NCI-H2227 treated with DMSO at 0.1 percent for 48 hours (cell line): ENCODE measurements at regions not wholly inside any gene's neighbourhood (a gene's known extent, or its start where the extent isn't known, plus 50 kb on each side); places are given as distances from the start of the nearest gene placed in this dataset.
"Not testable (repeated sequence)": the region's sequence is repeated elsewhere in the genome, so short reads cannot be mapped to it uniquely, and the experiment has no call there.

Experiments used
- DNase-seq: peaks from one replicate; lab custom pipeline; 2025; lab: John Stamatoyannopoulos, UW

DNA sequence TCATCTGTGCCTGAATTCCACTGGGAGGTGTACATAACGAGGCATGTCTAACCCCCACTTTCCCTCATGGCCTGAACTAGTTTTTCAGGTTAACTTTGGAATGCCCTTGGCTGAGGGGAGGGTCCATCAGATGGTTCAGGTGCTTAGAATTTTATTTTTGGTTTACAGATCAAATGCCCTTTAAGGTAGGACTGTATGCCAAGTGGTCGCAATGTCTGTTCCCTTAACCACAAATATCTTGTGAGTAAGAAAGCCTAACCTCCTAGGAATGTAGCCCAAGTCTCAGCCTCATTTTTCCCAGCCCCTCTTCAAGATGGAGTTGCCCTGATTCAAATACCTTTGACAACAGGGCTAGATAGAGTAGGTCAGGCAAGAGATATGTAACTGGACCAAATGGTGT lies 78.4 kb downstream of the RNASET2 start:
- DNase-seq = no peak

DNA sequence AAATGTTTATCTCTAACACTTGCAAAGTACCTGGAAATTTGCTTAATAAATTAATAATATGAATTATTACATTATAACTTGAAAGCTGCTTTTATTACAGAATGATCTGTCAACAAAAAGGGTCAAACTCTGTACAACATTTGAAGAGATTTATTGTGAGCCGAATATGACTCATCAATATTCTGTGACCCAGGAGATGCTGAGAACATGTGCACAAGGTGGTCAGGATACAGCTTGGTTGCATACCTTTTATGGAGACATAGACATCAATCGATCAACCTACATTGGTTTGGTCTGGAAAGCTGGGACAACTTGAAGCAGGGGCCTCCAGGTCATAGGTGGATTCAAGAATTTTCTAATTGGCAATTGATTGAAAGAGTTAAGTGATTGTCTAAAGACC lies 79.0 kb downstream of the RNASET2 start:
- DNase-seq = no peak

DNA sequence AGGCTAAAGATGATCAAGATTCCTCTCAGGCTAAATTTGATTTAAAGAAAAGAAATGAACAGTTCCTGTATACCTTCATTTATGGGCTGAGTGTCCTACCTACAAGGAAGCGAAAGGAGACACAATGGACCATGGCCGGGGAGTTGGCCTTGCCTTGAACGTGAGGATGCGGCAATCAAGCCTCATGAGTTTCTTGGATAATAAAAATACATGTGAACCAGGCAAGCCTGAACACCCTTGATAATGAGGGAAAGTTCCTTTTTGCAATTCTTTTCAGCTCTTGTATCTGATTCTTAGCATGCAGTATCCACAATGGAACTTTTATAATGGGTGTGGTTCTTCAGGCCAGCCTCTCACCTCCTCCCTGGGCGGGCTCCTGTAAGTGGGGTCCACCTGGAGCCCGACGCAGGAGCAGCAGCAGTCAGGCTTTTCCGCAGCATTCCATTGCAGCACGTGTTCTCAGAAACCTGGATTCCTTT lies 83.8 kb downstream of the RNASET2 start:
- DNase-seq = no peak

DNA sequence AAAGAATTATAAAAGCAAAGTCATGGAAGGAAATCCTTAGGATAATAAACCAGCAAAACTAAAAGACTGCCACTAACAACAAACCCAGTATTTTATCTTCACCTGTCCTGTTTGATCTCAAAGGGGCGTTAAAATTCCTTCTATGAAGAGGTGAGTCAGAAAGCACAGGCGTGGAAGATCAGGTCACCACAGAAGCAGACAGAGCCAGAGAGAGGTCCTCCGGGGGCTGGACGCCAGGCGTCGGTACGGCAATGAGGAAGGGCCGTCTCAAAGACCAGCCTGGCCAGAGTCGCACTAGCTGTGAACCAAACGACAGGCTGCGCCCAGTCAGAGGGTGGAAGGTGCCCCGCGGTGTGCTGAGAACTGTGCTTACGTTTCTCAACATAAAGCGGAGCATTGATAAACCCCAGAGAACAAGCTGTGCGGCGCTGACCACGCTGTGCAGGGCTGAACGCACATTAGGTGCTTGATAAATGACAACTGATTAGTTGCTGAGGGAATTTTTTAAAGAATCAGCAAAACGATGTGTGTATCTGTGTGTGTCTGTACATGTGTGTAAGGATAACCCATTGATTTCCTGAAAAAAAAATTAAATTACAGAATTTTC lies 85.6 kb downstream of the RNASET2 start:
- no peak for DNase-seq

DNA sequence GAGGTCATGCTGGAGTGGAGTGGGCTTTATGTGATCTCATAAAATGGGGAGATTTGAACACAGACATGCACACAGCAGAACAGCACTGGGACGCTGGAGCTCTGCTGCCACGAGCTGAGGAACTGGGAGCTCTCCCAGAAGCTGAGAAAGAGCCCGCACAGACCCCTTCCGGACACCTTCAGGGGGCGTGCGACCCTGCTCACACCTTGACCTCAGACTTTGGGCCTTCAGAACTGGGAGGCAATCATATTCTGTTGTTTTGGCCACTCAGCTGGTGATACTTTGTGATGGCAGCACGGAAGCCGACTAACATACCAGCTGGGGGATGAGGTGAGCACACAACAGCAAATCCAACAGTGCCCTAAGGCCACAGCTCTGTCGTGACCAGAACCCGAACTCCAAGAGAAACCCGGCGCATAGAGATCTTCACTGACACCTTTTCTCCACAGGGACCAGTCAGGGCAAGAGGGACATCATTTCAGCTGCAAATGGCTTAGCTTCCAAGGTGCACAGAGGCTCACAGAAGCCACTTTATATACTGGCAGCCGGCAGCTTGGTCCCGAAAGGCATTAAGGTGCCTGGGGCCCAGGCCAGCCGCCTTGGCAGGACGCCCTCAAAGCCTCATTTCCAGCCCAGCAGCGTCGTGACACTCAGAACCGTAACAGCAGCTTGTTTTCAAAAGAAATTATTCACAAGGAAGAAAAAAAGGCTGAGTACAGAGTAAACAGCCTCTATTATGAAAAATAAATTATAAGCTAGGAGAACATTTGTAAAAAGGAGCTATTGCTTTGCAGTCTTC lies 89.3 kb downstream of the RNASET2 start:
- DNase-seq = no peak

DNA sequence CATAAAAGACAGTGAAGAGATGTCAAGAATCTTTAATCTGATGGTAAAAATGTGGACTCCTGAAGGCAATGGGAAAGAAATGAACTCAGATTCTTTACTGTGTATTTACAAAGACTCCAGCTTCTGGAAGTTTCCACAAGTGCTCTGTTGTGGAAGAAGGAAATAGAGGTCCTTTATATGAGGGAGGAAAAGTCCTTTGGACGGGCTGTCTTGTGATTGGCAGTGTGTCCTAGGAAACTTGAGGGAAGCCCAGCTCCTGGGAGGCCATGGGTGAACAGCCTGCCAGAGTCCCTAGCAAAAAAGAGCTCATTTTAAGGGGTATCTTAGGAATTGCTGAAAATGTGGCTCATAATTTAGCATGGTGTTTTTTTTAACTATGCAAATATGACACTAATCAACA lies 92.0 kb downstream of the RNASET2 start:
- no peak for DNase-seq

DNA sequence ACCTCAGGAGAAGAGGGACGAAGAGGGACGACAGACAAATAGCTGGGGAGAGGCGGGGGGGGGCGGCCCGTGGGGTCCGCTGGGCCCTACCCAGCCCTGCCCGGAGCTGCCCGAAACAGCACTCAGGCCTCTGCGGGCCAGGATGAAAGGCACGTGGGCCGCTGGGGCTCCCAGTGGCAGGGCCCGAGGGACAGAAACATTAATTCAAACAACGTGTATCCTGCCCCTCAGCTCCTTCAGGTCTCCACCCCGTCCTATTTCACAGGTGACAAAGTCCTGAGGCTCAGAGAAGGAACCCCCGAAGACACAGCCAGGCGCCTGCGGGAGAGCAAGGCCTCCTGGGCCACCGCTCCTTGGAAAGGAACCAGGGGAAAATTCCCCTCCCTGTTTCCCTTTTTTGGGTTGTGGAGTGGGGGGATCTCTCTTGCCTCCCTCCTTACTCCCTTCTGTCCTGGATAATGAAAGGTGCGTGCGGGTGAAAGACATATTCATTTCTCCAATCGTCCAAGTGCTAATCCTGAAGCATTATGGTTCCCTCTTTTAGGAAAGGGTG lies 93.3 kb downstream of the RNASET2 start:
- peak; percentile 33 for DNase-seq

DNA sequence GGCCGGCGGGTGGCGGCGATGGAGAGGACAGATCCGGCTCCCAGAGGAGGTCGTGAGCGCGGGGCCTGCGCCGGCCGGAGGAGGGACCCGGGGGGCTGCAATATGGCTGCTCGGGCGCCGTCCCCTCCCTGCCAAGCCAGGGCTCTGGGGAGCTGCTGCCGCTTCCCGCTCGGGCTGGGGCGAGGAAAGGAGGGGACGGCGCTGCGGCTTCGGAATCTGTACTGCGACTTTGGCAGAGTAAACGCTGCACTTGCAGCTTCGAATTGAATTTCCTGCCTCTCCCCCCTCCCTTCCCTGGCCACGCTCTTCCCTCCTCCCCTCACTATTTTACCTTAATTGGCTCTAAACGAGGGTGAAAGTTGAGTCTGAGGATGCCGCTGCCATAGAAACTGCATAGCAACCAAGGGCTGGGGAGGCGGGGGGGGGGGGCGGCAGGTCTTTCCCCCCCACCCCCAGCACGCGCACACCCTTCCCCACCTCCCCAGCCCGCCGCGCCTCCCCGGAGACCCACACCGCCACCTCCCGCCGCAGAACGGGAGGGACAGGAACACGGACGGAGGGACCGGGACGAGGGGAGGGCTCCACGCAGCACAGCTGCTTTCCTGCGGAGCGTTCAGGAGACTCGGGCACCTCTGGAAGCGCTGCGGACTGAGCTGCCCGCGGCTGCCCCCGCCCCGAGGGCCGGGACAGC lies 93.9 kb downstream of the RNASET2 start:
- peak; percentile 52 for DNase-seq

DNA sequence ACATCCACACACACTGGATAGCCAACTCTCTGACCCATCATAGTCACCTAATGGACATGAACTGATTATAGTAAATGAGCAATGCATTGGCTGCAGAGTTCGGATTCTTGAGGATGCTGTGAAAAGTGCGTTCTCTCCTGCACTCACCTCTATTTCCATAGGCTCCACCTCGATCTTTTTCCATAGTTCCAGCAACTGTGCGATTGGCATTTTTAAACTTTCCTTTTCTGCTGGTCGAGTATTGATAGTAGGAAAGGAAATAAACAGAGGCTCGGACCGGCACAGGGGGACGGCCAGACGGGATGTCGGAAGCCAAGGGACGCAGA lies 94.4 kb downstream of the RNASET2 start:
- DNase-seq = peak; percentile 52

DNA sequence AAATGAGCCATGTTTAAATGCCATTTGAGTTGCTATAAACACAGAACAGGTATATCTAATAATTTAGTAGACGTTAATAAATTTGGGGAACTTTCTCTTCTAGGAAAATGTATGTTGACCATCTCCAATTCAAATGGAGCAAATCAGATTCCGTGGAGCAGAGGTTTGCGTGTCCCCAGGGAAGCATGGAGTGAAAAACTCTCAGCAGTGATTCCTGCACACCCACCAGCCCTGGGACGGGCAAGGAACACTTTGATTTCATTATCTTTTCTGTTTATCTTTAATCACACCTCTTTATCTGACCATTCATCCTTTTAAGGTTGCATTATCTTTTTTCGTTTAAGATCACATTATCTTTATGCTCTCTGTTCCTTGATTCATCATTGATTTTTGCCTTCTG lies 95.0 kb downstream of the RNASET2 start:
- DNase-seq = no peak

DNA sequence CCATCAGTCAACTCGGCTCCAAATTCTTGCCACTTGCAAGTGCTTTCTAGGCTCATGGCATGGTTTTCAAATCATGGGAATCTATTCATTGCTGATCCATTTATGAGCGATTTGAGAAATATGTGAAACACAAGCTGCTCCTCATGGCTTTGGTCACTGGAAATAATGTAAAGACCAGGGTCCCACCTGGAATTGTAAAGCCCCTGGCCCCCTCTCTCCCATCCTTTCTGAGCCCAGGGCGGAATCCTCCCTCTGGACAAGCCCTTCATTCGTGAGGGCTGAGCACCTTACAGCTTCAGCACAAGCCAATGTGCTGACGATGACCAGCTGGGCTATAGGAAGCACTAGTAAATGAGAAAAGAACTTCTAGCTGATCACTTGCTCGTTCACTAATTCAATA lies 96.0 kb downstream of the RNASET2 start:
- no peak for DNase-seq

DNA sequence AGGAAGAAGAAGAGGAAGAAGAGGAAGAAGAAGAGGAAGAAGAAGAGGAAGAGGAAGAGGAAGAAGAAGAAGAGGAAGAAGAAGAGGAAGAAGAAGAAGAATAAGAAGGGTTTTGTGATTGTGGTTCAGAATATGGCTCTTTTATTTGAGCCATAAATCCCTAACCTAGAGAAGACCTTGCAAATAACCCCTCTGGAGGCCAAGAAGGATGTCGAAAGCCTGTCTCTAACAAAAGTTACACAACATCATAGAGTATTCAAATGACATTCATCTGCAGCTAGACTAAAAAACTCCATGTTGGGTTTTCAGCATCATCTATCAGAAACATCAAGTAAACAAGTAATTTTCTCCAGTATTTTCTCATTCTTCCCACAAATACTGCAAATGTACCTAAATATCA lies 100.9 kb downstream of the RNASET2 start:
- DNase-seq = no peak

DNA sequence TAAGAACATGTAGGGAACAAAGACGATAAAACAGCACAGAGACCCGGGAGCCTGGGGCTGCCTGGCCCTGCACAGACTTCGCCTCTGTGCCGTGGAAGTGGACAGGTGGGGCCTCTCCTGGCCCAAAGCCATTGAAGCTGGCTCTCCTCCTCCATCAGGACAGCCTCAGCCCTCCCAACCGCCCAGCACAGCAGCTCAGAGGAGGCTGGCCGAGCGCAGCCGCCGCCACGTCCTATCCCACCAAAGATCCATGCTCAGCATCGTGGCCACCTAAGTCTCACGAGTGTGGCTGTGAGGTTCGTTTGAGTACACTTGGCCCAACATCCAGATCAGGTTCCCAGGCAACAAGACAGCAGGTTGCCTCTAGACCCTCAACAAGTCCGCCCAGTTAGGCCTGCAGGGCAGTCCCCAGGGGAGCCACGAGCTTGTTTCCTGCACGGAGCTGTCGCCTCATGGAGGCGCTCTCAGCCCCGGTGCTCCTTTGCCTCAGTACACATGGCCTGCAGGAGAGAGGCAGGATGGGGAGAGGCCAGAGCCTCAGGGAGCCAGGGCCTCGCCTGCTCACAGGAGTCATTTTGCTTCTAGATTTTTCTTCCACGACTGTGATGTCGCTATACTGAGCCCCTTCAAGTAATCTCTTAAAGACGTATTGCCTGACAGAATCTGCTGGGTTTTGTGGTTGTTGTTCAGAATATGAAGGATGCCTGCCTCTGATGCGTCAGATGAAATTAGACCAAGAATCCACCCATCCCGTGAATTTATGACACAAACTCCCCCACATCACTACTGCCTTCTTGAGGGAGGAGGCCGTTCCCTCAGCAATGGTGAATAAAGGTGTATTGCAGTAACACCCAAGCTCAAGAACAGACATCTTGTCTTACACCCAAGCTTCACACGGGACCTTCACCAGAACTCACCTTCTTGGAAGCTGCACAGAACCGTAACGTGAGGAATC lies 102.7 kb downstream of the RNASET2 start:
- no peak for DNase-seq

DNA sequence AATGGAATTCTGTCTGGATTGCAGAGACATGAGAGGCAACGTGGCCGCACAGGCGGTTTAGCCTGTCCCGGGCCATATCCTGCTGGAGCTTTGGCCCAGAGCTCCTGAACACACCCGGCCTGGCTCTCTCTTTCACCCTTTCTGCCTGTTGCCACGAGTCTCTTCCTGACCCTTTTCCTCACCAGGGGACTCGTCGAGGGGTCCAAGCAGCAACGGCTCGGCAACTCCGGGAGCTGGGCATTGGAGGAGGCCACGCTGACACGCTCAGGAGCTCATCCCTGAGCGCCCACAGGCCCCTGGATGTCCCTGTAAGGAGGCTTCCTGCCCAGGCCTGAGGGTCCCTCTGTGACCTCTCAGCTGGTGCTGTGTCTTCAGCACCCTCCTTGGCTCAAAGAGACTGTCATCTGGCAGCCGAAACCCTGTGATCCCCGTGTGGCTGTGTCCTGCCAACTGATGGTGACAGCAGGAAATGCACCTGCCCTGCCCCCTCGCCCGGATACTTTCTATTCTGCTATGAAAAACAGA lies 103.8 kb downstream of the RNASET2 start:
- no peak for DNase-seq

DNA sequence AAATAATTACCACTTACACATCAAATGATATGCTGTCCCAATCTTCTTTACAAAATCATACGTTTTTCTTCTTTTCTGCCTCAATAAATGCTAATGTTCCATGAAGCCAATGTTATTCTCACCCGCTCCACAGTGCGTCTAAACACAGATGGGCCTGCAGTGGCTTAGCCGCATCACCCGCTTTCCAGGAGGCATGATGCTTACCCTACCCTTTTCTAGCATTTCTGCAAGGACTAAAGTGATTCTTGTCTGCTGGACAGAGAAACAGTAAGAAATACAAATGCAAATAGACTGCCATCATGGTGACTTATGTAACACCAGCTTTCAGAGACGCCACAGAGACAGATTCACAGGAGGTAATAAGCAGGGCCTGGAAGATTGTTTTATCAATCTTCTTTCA lies 104.4 kb downstream of the RNASET2 start:
- peak; percentile 18 for DNase-seq

DNA sequence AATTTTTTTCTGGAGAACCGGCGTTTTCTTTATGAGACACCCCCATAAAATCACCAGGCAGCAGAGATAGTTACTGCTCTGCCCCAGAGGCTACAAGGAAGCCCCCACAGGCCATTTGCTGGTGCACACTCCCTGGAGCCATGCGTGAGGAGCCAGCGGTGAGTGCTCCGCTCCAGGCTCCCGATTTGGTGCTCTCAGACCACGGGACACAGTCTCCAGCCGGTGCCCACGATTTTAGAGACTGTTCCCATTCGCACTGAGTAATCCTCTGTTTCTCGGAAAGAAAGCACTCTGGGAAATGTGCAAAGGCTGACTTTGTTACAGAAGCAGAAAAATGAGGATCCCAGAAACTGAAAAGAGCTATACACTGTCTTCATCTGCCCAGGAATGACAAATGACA lies 104.9 kb downstream of the RNASET2 start:
- no peak for DNase-seq

DNA sequence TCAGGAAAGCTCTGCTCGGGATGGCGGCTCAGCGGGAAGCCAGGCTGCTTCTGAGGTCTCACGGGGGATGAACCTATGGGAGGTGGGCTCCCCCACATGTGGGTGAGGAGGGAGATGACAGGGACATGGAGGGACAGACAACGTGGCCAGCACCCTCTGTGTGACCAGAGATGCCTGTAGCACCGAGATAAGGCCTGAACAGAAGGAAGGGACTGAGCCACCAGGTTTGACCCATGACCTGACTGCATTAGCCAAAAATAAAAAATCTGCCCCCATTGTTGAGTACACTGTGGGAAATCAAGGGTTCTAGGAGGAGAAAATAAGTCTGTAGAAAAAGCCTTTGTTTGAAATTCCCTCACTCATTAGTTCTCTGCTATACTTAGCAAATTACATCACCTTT lies 105.7 kb downstream of the RNASET2 start:
- DNase-seq = no peak

DNA sequence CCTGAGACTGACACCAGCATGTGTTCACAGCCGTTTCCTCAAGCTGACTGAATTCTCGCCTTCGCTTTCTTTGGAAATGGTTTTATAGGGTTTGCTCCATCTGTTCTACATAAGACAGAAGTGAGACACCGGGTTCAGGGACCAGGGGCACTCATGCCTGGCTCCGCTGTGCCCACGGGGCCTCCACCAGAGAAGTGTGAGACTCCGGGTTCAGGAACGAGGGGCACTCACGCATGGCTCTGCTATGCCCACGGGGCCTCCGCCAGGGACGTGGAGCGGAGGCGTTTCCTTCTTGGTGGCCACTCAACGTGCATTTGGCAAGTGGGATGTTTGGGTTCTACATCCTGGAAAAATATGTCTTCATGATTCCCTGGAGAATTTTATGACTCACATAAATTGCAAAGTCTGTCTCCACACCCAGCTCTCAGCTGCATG lies 106.6 kb downstream of the RNASET2 start:
- DNase-seq = no peak

DNA sequence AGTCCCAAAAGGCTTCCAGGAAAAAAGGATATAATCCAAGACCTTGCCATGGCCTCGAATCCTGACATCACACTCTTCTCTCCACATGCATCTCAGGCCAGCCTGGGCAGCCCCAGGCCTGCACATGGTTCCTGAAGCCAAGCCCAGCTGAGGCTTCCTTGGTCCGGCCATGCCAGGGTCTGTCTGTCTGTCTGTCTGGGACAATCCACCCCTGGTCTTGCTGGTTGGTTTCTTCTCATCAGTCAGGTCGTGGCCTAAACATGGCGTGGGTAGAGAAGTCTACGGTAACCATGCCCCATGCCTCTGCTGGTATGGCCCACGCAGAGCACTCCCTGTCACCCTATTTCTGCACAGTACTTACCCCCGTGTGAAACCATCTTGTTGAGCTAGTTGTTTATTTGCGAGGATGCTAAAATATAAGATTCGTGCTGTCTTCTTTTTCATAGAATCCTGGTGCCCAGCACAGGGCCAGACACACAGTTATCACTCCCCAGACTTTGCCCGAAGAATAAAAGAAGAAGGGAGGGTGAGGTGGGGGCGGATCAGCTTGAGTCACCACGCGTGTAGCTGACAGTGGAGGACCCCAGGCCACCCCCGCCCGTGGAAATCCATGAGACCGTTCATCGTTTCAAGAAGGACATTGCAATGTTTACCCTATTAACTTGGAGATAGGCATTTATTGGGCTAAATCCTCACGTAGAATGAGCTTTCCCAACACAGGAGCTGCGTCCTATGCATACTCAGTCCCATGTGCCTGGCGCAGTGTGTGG lies 107.2 kb downstream of the RNASET2 start:
- DNase-seq = no peak

DNA sequence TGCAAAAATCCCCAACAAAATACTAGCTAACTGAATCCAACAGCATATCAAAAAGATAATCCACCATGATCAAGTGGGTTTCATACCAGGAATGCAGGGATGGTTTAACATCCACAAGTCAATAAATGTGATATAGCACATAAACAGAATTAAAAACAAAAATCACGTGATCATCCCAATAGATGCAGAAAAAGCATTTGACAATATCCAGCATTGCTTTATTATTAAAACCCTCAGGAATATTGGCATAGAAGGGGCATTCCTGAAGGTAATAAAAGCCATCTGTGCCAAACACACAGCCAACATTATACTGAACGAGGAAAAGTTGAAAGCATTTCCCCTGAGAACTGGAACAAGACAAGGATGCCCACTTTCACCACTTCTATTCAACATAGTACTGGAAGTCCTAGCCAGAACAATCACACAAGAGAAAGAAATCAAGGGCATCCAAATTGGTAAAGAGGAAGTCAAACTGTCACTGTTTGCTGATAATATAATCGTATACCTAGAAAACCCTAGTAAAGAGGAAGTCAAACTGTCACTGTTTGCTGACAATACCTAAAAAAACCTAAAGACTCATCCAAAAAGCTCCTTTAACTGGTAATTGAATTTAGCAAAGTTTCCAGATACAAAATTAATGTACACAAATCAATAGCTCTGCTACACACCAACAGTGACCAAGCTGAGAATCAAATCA lies 109.8 kb downstream of the RNASET2 start:
- DNase-seq = not testable (repeated sequence)
